IMR-90 (cell line): ENCODE measurements at regions not wholly inside any gene's neighbourhood (a gene's known extent, or its start where the extent isn't known, plus 50 kb on each side); places are given as distances from the start of the nearest gene placed in this dataset.

ENCODE experiments used
- ATAC-seq: fragments of 200-7000 bp; cut with Tn5 transposase; 2 replicates; pipeline ENCODE4 v1.9.1; 2020; ENCODE audit warnings: low read depth, mild to moderate bottlenecking, moderate library complexity
- BruUV-seq: library from RNA; stranded (reverse); fragments of 400-500 nt; replicated peaks from 2 replicates; lab custom pipeline; 2021; lab: Mats Ljungman, UMichigan
- CTCF ChIA-PET: fragments of 300-600 bp; formaldehyde crosslinking; extraction: SDS; loops from one replicate; lab custom pipeline; 2021; ENCODE audit warnings: antibody characterized with exemption; lab: Yijun Ruan, JAX
- POLR2A ChIA-PET: fragments of 300-600 bp; sonication (Branson Sonifier 250); formaldehyde crosslinking; loops from one replicate; lab custom pipeline; 2022; ENCODE audit warnings: antibody characterized with exemption; ENCODE audit not compliant: unreplicated experiment; lab: Charles Lee
- DNase-seq: peaks from one replicate; pipeline ENCODE4 v3.0.0; 2013
- H2AFZ ChIP-seq: replicated peaks from 2 replicates; pipeline ENCODE3; 2013; ENCODE audit warnings: low read length, mild to moderate bottlenecking; ENCODE audit not compliant: poor library complexity
- H2AK5ac ChIP-seq: 2 replicates; pipeline ENCODE4 v1.6.1; 2013; ENCODE audit warnings: low read depth, low read length, inconsistent platforms
- H2AK9ac ChIP-seq: replicated peaks from 2 replicates; pipeline ENCODE3; 2013; ENCODE audit warnings: mild to moderate bottlenecking, low read depth, low read length, moderate library complexity; ENCODE audit not compliant: poor library complexity
- H2BK120ac ChIP-seq: 2 replicates; pipeline ENCODE4 v1.6.1; 2013; ENCODE audit warnings: low read depth, low read length, inconsistent platforms
- H2BK15ac ChIP-seq: 3 replicates; pipeline ENCODE4 v1.6.1; 2013; ENCODE audit warnings: low read depth, low read length, inconsistent platforms
- H2BK20ac ChIP-seq: 2 replicates; pipeline ENCODE4 v1.6.1; 2013; ENCODE audit warnings: low read depth, mild to moderate bottlenecking, inconsistent platforms, low read length, moderate library complexity
- H2BK5ac ChIP-seq: 2 replicates; pipeline ENCODE4 v1.6.1; 2013; ENCODE audit warnings: mild to moderate bottlenecking, low read depth, low read length, inconsistent platforms; ENCODE audit not compliant: poor library complexity, severe bottlenecking
- H3K14ac ChIP-seq: replicated peaks from 2 replicates; pipeline ENCODE4 v1.6.1; 2013; ENCODE audit warnings: low read depth, low read length, inconsistent platforms
- H3K18ac ChIP-seq: 2 replicates; pipeline ENCODE4 v1.6.1; 2013; ENCODE audit warnings: low read depth, low read length, control low read depth
- H3K23ac ChIP-seq: 2 replicates; pipeline ENCODE4 v1.6.1; 2013; ENCODE audit warnings: low read depth, low read length, inconsistent platforms
- H3K27ac ChIP-seq: 2 replicates; pipeline ENCODE4 v1.5.1; 2013; ENCODE audit warnings: mild to moderate bottlenecking, control low read depth, low read length; ENCODE audit not compliant: insufficient read depth
- H3K27me3 ChIP-seq: 2 replicates; pipeline ENCODE4 v1.6.1; 2013; ENCODE audit warnings: low read length; ENCODE audit not compliant: control insufficient read depth, insufficient read depth
- H3K36me3 ChIP-seq: 2 replicates; pipeline ENCODE4 v1.6.1; 2013; ENCODE audit warnings: low read length, mixed read lengths; ENCODE audit not compliant: control insufficient read depth, insufficient read depth
- H3K4ac ChIP-seq: 2 replicates; pipeline ENCODE4 v1.6.1; 2013; ENCODE audit warnings: low read depth, low read length, inconsistent platforms
- H3K4me1 ChIP-seq: 2 replicates; pipeline ENCODE4 v1.6.1; 2013; ENCODE audit warnings: low read length, mixed read lengths; ENCODE audit not compliant: control insufficient read depth, insufficient read depth
- H3K4me2 ChIP-seq: 2 replicates; pipeline ENCODE4 v1.6.1; 2013; ENCODE audit warnings: low read depth, mild to moderate bottlenecking, control low read depth, low read length, moderate library complexity
- H3K4me3 ChIP-seq: 2 replicates; pipeline ENCODE4 v1.5.1; 2013; ENCODE audit warnings: low read depth, mild to moderate bottlenecking, control low read depth, low read length, moderate library complexity; ENCODE audit not compliant: insufficient read depth
- H3K56ac ChIP-seq: 2 replicates; pipeline ENCODE4 v1.6.1; 2013; ENCODE audit warnings: low read length, inconsistent platforms; ENCODE audit not compliant: insufficient read depth; ENCODE audit errors: extremely low read depth
- H3K79me1 ChIP-seq, 2 experiments: 2 replicates each; pipeline ENCODE4 v1.6.1; 2013; ENCODE audit warnings: low read length in 2 of 2, inconsistent platforms in 1 of 2, low read depth in 1 of 2
- H3K9ac ChIP-seq: 2 replicates; pipeline ENCODE4 v1.6.1; 2013; ENCODE audit warnings: low read depth, low read length, control low read depth
- H3K9me1 ChIP-seq: 2 replicates; pipeline ENCODE4 v1.6.1; 2013; ENCODE audit warnings: low read length, inconsistent platforms; ENCODE audit not compliant: insufficient read depth
- H3K9me3 ChIP-seq: 2 replicates; pipeline ENCODE4 v1.6.1; 2013; ENCODE audit warnings: low read length; ENCODE audit not compliant: control insufficient read depth, insufficient read depth
- H4K20me1 ChIP-seq: 2 replicates; pipeline ENCODE4 v1.6.1; 2013; ENCODE audit warnings: low read length, inconsistent platforms; ENCODE audit not compliant: insufficient read depth
- H4K5ac ChIP-seq: 2 replicates; pipeline ENCODE4 v1.6.1; 2013; ENCODE audit warnings: mild to moderate bottlenecking, low read depth, low read length, control low read depth
- H4K8ac ChIP-seq, 2 experiments: 2 replicates each; pipeline ENCODE4 v1.6.1; 2013; ENCODE audit warnings: low read depth in 2 of 2, low read length in 2 of 2, control low read depth in 1 of 2, inconsistent platforms in 1 of 2
- H4K91ac ChIP-seq: 2 replicates; pipeline ENCODE4 v1.6.1; 2013; ENCODE audit warnings: low read depth, low read length, inconsistent platforms; ENCODE audit not compliant: insufficient read depth
- BHLHE40 ChIP-seq: fragments of 150-350 bp; IDR thresholded peaks from 2 replicates; pipeline ENCODE4 v1.6.1; 2016; ENCODE audit warnings: mild to moderate bottlenecking, low read depth, low read length
- FOS ChIP-seq: fragments of 150-350 bp; IDR thresholded peaks from 2 replicates; pipeline ENCODE4 v1.6.1; 2016; ENCODE audit warnings: low read depth, low read length
- MAFK ChIP-seq: IDR thresholded peaks from 2 replicates; pipeline ENCODE4 v1.6.1; 2012; ENCODE audit warnings: low read depth, low read length, improper control_type of control experiment
- SMC3 ChIP-seq: fragments of 150-350 bp; IDR thresholded peaks from 2 replicates; pipeline ENCODE4 v1.6.1; 2016; ENCODE audit warnings: low read depth, mild to moderate bottlenecking, antibody characterized with exemption, low read length, moderate library complexity
- WGBS, 2 experiments: methylation state at CpG; one replicate each; pipeline versions ENCODE4 v1.1.5 to v1.1.7; 2013; ENCODE audit warnings: missing lambda C conversion rate in 2 of 2; ENCODE audit not compliant: insufficient read length in 1 of 2; ENCODE audit errors: extremely low coverage in 2 of 2; 5-methylcytosine and 5-hydroxymethylcytosine counted together
- dilution Hi-C: fragments of 300-500 bp; cut with HindIII; formaldehyde crosslinking; loops from one replicate; pipeline ENCODE4 v1.14.3; 2018; ENCODE audit warnings: low sequenced_read_pairs; ENCODE audit not compliant: unreplicated experiment
- in situ Hi-C: fragments of 300-500 bp; cut with MboI; formaldehyde crosslinking; loops from 3 replicates; pipeline ENCODE4 v1.14.3; 2019; ENCODE audit warnings: low sequenced_read_pairs, inconsistent platforms, mixed read lengths
- intact Hi-C: fragments of 100-400 bp; cut with micrococcal nuclease; formaldehyde crosslinking; loops from 2 replicates; pipeline ENCODE4 v1.10.0; 2022

DNA sequence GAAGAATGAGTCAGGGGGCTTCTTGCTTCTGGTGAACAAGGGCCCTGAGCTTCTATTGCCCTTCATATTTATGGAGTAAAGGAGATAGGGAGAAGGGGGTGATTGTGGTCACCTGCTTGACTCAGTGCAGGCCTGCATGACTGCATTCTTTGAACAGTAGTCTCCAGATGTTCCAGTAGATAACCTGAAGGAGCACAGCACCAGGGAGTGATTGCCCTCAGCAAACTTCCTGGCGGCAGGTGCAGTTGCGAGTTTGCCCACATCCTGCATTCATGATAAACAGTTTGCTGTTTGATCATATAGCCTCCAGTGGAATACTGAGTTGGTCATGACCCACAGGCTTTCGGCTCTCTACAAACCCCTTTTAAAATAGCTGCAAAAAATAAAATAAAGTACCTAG lies 1632.7 kb downstream of the OTOL1 start:
- CTCF ChIA-PET: no interaction called here
- Histone ChIP-seq H3K4me2 (no peak overlapping the region), H4K5ac (no peak overlapping the region), H2BK120ac (no peak overlapping the region), H3K4me1 (no peaks in the 10 kb centered on the region), H3K9me1 (no peaks in the 10 kb centered on the region), H3K79me1 (no peaks in the 10 kb centered on the region), H3K14ac (no peak overlapping the region), H3K4me3 (no peak overlapping the region), H3K9ac (no peak overlapping the region), H4K8ac (no peak overlapping the region), H4K91ac (no peak overlapping the region), H2AK9ac (no peak overlapping the region), H2BK15ac (no peak overlapping the region), H2BK20ac (no peak overlapping the region), H3K4ac (no peak overlapping the region), H3K23ac (no peak overlapping the region), H3K27me3 (no peaks in the 10 kb centered on the region), H2BK5ac (no peak overlapping the region), H3K36me3 (no peaks in the 10 kb centered on the region), H4K20me1 (no peaks in the 10 kb centered on the region), H2AFZ (no peak overlapping the region), H3K18ac (no peak overlapping the region), H3K56ac (no peak overlapping the region), H3K9me3 (peaks cover 19% of the 10 kb centered on the region), H2AK5ac (no peak overlapping the region), H3K27ac (no peak overlapping the region)
- WGBS, 2 experiments: 93% methylated on average over 2 of the region's 3 CpGs; no CpG with 5 or more reads in 1 of the 2 experiments
- no peak for ATAC-seq
- no peak for DNase-seq
- in situ Hi-C loops (no loop called here), dilution Hi-C loops (no loop called here), intact Hi-C loops (no loop called here)
- POLR2A ChIA-PET: no interaction called here
- TF ChIP-seq BHLHE40 (no peak), FOS (no peak), SMC3 (no peak), MAFK (no peak)
- BruUV-seq: no TSS peak
